Kidney (tissue), 13 donors: ENCODE measurements at regions not wholly inside any gene's neighbourhood (a gene's known extent, or its start where the extent isn't known, plus 50 kb on each side); places are given as distances from the start of the nearest gene placed in this dataset.

Experiments used
- DNase-seq, 5 donors: peaks; one replicate each; pipeline ENCODE4 v3.0.0-alpha.2; 2013 to 2020
- FAIRE-seq: peaks from 2 replicates; lab custom pipeline; 2012; peaks lifted over from hg19 to GRCh38; lab: Jason Lieb, UNC
- H3K27ac ChIP-seq, 2 donors: one replicate each; pipeline ENCODE4 v1.7.0; 2013; ENCODE audit warnings: low read depth in 2 of 2, low read length in 2 of 2, inconsistent platforms in 1 of 2
- H3K27me3 ChIP-seq: one replicate; pipeline ENCODE4 v1.7.1; 2013; ENCODE audit warnings: low read length, inconsistent platforms; ENCODE audit not compliant: control insufficient read depth, insufficient read depth
- H3K36me3 ChIP-seq, 3 donors: one replicate each; pipeline versions ENCODE4 v1.7.0 to v1.7.1; 2013; ENCODE audit warnings: low read length in 3 of 3, control low read depth in 1 of 3, inconsistent platforms in 1 of 3; ENCODE audit not compliant: insufficient read depth in 3 of 3, control insufficient read depth in 2 of 3
- H3K4me1 ChIP-seq, 3 donors: one replicate each; pipeline versions ENCODE4 v1.7.0 to v1.7.1; 2013; ENCODE audit warnings: low read length in 3 of 3, inconsistent platforms in 1 of 3, low read depth in 1 of 3; ENCODE audit not compliant: control insufficient read depth in 2 of 3, insufficient read depth in 2 of 3
- H3K4me3 ChIP-seq, 3 donors: one replicate each; pipeline versions ENCODE4 v1.7.0 to v1.8.1; 2013; ENCODE audit warnings: low read length in 3 of 3, control low read depth in 1 of 3, inconsistent platforms in 1 of 3
- H3K9ac ChIP-seq, 3 donors: one replicate each; pipeline versions ENCODE4 v1.7.0 to v1.7.1; 2013; ENCODE audit warnings: low read length in 3 of 3, control low read depth in 1 of 3, inconsistent platforms in 1 of 3
- H3K9me3 ChIP-seq, 3 donors: one replicate each; pipeline versions ENCODE4 v1.7.0 to v1.7.1; 2013; ENCODE audit warnings: low read length in 3 of 3, control low read depth in 1 of 3, inconsistent platforms in 1 of 3; ENCODE audit not compliant: control insufficient read depth in 2 of 3, insufficient read depth in 1 of 3
- CTCF ChIP-seq: IDR thresholded peaks from 3 replicates; pipeline ENCODE4 v1.5.1; 2012; ENCODE audit warnings: mild to moderate bottlenecking, moderate library complexity, borderline replicate concordance; ENCODE audit not compliant: insufficient read depth; ENCODE audit errors: extremely low read depth
- intact Hi-C: fragments of 100-400 bp; cut with DNase I; formaldehyde crosslinking; loops from one replicate; pipeline ENCODE4 v1.11.1; 2022
- donor health status: control.
- donor health status: control.
- donor health status: control.
- donor health status: control.
- donor health status: control.
- donor health status: DM: yes; HTN: yes; CAD: no.
- donor health status: Normal renal cell carcinoma (clear cell type).

GRCh38 chr2:5230855-5231254 is 461.3 kb upstream of the SOX11 start:
- H3K4me1 ChIP-seq, result no peaks in the 10 kb centered on the region
- no peak for FAIRE-seq
- intact Hi-C loops, result no loop called here
- no peaks in the 10 kb centered on the region for H3K36me3 ChIP-seq
- no peaks in the 10 kb centered on the region for H3K9me3 ChIP-seq
- no peaks in the 10 kb centered on the region for H3K27me3 ChIP-seq
- no peak overlapping the region for H3K4me3 ChIP-seq
- no peak for TF ChIP-seq CTCF
- no peak overlapping the region for H3K27ac ChIP-seq
- DNase-seq, result no peak
- no peak overlapping the region for H3K9ac ChIP-seq

- no peaks in the 10 kb centered on the region for H3K27me3 ChIP-seq
- DNase-seq, result no peak
- no peak overlapping the region for H3K27ac ChIP-seq
- intact Hi-C loops, result no loop called here
- no peaks in the 10 kb centered on the region for H3K36me3 ChIP-seq
- FAIRE-seq, result no peak
- H3K9ac ChIP-seq, result no peak overlapping the region
- H3K4me3 ChIP-seq, result no peak overlapping the region
- H3K9me3 ChIP-seq, result no peaks in the 10 kb centered on the region
- H3K4me1 ChIP-seq, result no peaks in the 10 kb centered on the region
- TF ChIP-seq CTCF, result no peak
Observed at GRCh38 chr2:5231287-5231686, 460.9 kb upstream of the SOX11 start.

GRCh38 chr2:5234563-5234962 is 457.6 kb upstream of the SOX11 start:
- no peak for TF ChIP-seq CTCF
- no peaks in the 10 kb centered on the region for H3K9me3 ChIP-seq
- no peak for DNase-seq
- no peaks in the 10 kb centered on the region for H3K4me1 ChIP-seq
- FAIRE-seq, result no peak
- H3K36me3 ChIP-seq, result no peaks in the 10 kb centered on the region
- H3K27ac ChIP-seq, result no peak overlapping the region
- no peak overlapping the region for H3K4me3 ChIP-seq
- intact Hi-C loops, result no loop called here
- no peaks in the 10 kb centered on the region for H3K27me3 ChIP-seq
- H3K9ac ChIP-seq, result no peak overlapping the region

DNA sequence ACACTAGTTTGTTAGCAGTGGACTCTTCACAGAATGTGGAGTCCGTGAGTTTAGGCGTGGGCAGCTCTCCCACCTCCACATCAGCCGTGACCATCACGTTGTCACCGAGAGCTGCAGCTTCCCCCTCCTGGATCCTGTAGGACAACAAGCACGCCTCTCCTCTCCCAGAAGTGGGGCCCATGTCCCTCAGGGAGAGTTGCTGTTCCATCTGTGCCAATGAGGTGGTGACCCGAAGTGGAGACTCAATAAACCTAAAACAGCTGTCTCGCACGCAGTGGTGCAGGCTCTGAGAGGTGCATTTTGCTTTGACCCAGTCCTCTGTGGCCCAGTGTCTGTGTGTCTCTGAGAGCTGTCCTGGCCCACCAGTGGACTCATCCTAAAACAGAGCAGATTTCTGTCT is 456.5 kb upstream of the SOX11 start:
- H3K27ac ChIP-seq, result no peak overlapping the region
- H3K27me3 ChIP-seq, result no peaks in the 10 kb centered on the region
- no peak for TF ChIP-seq CTCF
- no peak overlapping the region for H3K4me3 ChIP-seq
- FAIRE-seq (no peak), DNase-seq (no peak)
- H3K9ac ChIP-seq, result no peak overlapping the region
- H3K4me1 ChIP-seq, result no peaks in the 10 kb centered on the region
- H3K9me3 ChIP-seq, result no peaks in the 10 kb centered on the region
- intact Hi-C loops, result no loop called here
- H3K36me3 ChIP-seq, result no peaks in the 10 kb centered on the region
